ENCODE measurements at regions not wholly inside any gene's neighbourhood (a gene's known extent, or its start where the extent isn't known, plus 50 kb on each side); places are given as distances from the start of the nearest gene placed in this dataset.

GRCh38 chr13:73623281-73623680 is 510.9 kb downstream of the KLF12 start:
- ChIA-PET CTCF (no interaction called here), RAD21 (ENCODE audit: low non-redundant PET in 1 of 2, low total read pairs in 2 of 2, uncharacterized antibody in 2 of 2, unreplicated experiment in 2 of 2) (no interaction called here)
- ATAC-seq: no peak

More at GRCh38 chr13:73623281-73623680, 510.9 kb downstream of the KLF12 start:
- Histone ChIP-seq H4K20me1 (ENCODE audit: insufficient read depth) (no peaks in the 10 kb centered on the region), H3K4me3 (replicated peaks in 1 of 2; ENCODE audit: low read depth in 1 of 2, low read length in 2 of 2) (no peak overlapping the region), H3K27ac (ENCODE audit: low read depth, low read length) (no peak overlapping the region), H3K27me3 (ENCODE audit: insufficient read depth, low read length) (no peaks in the 10 kb centered on the region), H3K79me2 (ENCODE audit: insufficient read depth, low read length) (no peaks in the 10 kb centered on the region), H3K4me2 (ENCODE audit: low read length) (no peak overlapping the region), H3K36me3 (ENCODE audit: control insufficient read depth in 1 of 2, insufficient read depth in 2 of 2, low read length in 2 of 2) (no peaks in the 10 kb centered on the region), H2AFZ (ENCODE audit: low read depth, low read length, poor library complexity, severe bottlenecking) (no peak overlapping the region), H3K9me2 (ENCODE audit: insufficient read depth) (no peaks in the 10 kb centered on the region), H3K9me3 (ENCODE audit: control insufficient read depth in 1 of 2, insufficient read depth in 1 of 2, low read depth in 1 of 2, low read length in 2 of 2) (no peaks in the 10 kb centered on the region), H3K4me1 (ENCODE audit: control insufficient read depth in 1 of 2, insufficient read depth in 2 of 2, low read length in 2 of 2) (no peaks in the 10 kb centered on the region), H3K9ac (ENCODE audit: low read length) (no peak overlapping the region)
- no peak for DNase-seq (ENCODE audit: low read depth, low spot score)
- POLR2A ChIA-PET: no interaction called here
- intact Hi-C loops (cut with micrococcal nuclease): no loop called here
- BruUV-seq (replicated peaks): no TSS peak
- TF ChIP-seq SRF (IDR thresholded peaks at IDR 0.05; ENCODE audit: low read depth): no peak
- TF ChIP-seq, protein P1, sequence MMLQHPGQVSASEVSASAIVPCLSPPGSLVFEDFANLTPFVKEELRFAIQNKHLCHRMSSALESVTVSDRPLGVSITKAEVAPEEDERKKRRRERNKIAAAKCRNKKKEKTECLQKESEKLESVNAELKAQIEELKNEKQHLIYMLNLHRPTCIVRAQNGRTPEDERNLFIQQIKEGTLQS (IDR thresholded peaks at IDR 0.05): no peak
- no peak for TF ChIP-seq ZFX (IDR thresholded peaks at IDR 0.05)
- no peak for TF ChIP-seq FOSL1 (IDR thresholded peaks at IDR 0.05; ENCODE audit: low read depth)
- TF ChIP-seq ELF1 (IDR thresholded peaks at IDR 0.05; ENCODE audit: borderline replicate concordance, low read depth): no peak
- TF ChIP-seq REST (IDR thresholded peaks at IDR 0.05; ENCODE audit: low read depth): no peak
- TF ChIP-seq, protein P2, sequence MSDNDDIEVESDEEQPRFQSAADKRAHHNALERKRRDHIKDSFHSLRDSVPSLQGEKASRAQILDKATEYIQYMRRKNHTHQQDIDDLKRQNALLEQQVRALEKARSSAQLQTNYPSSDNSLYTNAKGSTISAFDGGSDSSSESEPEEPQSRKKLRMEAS (IDR thresholded peaks at IDR 0.05): no peak

All from HCT116 (cell line).